GM19351 (cell line): ENCODE measurements at regions not wholly inside any gene's neighbourhood (a gene's known extent, or its start where the extent isn't known, plus 50 kb on each side); places are given as distances from the start of the nearest gene placed in this dataset.
"Not testable (repeated sequence)": the region's sequence is repeated elsewhere in the genome, so short reads cannot be mapped to it uniquely, and the experiment has no call there.

Experiments used
- ATAC-seq: cut with Tn5 transposase; IDR thresholded peaks from one replicate; pipeline ENCODE4 v1.9.1; 2021; ENCODE audit warnings: mild to moderate bottlenecking, moderate library complexity; ENCODE audit not compliant: unreplicated experiment

DNA sequence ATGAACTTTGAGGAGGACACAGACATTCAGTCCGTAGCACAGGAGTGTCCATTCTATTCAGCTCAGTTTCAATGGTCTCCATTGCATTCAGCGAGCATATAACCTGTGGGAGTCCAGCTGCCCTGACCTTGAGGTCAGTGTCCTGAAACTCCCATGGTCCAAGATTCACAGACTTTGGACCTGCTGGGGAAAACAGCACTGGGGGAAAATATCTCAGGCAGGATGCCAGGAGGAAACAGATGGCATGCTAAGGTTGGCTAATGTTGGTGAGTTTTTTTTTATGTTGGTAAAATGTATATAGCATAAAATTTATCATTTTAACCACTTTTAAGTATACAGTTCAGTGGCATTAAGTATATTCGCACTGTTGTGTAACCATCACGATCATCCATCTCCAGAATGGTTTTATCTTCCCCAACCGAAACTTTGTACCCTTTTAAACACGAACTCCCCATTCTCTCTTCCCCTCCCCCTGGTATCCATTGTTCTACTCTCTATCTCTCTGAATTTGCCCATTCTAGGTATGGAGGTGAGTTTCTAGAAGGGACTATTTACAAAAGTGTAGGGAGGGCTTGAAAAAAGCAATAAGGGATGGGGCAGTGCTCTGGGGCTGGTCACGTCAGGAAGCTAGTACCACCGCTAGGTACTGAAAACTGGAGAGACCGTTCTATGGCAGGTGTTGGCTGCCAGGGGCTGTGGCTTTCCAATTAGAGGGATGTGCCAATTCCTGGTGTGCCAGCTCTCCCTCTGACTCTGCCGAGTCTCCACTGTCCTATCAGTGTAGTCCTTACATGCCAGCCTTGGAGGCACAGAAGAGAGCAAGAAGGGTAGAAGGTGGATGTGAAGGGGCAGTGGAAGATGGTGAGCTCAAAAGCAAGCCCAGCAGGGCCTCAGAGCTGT, 85.3 kb downstream of the FOXD2 start:
- no peak for ATAC-seq

DNA sequence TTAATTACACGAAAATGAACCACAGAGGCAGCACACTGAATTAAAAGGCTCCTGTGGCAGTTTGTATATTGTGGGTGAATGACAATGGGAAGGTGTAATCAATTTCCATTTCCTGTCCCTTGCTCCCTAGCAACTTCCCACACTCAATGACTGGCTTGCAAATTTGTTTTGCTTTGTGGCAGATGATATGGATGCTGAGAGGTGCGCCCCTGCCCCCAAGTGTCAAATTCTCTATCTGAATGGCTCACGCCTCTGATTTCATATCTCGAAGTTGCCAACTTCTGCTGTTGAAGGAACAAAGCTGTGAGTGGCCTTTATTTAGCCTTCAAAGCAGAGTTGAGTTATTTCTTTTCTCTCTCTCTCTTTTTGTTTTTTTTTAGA, 86.0 kb downstream of the FOXD2 start:
- no peak for ATAC-seq

DNA sequence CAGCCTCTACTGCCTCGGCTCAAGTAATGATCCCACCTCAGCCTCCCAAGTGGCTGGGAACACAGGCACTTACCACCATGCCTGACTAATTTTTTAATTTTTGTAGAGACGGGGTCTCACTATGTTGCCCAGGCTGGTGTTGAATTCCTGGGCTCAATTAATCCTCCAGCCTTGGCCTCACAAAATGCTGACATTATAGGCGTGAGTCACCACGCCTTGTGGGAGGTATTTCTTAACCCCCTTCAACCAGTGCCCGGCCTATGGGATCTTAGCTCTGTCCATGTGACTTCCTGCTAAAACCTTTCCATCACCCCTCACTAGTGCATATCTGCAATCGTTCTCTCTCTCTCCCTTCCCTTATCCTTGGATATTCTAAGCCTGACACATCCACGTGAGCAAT, 86.4 kb downstream of the FOXD2 start:
- no peak for ATAC-seq

DNA sequence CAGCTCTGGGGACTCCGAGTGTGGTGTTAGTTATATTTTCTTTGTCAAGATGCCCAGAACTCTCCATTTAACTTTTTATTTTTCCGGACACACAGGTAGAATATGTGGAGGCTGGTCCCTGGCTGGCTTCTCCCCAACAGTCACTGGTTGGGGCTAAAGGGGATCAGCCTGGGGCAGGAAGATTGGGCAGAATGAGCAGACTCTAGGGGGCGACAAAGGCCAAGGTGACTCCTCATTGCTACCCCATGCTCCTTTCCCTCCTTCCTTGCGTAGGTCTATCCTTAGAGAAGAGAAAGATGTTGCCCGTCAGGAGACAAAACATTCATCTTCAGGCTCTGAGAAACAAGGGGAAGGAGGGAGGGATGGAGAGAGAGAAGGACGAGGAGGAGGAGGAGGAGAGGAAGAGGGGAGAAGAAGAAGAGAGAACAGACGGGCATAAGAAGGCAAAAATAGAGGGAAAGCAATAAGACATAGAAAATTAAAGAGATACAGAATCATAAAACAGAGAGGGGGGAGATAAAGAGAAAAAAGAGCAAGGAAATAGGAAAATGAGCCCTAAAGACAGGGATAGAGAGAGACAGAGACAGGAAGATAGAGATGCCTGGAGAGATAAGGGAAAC, 89.9 kb downstream of the FOXD2 start:
- ATAC-seq, result no peak

DNA sequence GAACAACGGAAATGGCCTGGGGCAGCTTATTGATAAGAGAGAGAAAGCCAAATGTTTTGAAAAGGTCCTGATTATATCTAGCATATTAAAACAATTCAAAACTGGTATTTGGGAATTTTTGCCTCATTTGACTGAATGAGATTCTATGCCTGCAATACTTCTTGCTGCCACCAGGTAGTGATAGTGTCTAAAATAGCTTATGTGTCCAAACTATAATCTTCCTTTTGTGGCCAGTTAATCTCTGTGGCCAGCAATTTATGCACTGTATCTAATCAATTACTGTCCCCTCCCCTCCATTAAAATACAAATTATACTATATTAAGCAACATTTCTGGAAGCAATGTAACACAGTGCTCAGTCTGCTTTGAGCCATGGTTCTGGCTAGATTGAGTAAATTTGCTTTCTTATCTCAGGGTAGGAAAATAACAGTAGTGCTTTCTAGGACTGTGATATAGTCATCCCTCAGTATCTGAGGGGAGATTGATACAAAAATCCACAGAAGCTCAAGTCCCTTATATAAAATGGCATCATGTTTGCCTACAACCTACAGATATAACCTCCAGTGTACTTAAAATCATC, 91.8 kb downstream of the FOXD2 start:
- ATAC-seq, result no peak

DNA sequence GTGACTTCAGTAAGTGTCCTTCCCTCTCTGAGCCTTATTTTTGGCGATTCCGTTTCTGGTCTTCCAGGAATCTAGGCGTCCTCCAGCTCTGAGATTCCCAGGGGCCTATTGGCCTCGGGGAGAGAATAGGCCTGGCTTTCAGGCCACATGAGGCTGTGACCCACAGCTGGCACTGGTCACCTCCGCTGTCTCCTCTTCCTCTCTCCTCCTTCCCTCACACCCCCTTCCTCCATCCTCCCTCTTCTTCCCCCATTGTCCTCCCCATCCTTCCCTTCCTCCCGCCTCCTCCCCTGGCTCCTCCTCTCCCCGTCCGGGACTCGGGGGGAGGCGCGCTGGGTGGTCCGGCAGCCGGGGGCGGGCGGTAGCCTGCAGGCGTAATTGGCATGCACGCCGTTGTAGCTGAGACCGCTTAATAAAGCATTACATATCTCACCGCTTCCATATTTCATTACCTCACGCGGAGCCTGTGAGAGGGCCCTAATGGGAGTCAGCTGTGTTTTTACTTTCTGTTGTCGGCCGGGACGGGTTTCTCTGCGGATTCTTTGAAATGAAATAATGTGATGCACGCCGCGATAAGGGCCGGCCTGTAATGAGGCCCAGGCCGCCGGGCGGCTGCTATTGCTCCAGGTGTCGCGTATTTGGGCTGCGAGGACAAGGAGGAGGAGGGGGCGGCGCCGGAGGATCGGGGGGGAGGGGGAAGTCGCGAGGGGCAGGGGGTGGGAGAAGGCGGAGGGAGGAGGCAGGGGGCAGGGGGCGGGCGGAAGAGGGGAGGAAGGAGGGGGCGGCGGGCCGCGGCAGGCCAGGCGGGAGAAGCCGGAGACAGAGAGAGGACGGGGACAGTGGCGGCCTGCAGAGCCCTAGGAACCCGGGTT, 95.3 kb downstream of the FOXD2 start:
- no peak for ATAC-seq

DNA sequence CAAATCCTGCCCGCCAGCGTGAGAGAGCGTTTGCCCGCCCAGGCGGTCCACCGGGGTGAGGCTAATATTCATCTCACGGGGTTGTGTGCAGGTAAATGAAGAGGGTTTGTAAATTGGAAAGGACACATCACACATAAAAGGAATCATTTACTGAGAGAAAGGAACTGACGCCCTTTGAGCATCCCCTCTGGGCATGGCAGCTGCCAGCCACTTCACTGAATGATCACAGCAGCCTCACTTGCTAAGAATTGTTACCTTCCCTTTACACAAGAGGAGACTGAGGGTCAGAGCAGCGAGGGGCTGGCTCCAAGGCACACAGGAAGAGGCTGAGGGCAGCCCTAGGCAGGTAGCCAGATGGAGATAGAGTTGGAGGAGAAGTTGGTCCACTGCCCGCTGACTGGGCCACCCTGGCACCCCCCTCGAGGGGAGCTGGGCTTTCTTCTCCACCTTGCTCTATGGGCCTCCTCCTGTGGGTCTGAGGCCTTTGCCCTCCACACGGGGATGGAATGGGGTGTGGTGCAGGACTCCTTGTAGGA, 96.0 kb downstream of the FOXD2 start:
- ATAC-seq, result no peak

DNA sequence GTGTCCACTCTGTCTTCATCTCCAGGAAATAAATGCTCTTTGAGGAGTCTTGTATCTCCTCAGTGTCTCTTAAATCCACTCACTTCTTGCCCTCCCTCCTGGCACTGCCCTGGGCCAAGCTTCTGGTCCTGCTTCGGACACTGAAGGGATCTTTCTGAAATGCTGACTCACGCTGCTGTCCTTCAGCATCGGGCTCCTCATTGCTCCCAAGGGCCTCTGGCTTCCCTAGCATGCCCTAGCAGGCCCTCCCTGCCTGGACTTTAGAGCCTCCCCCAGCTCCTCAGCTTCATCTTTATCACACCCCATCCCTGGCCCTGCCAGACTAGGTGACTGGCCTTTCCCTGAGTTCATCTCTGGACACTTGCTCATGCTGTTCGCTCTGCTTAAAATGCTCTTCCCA, 96.6 kb downstream of the FOXD2 start:
- no peak for ATAC-seq

DNA sequence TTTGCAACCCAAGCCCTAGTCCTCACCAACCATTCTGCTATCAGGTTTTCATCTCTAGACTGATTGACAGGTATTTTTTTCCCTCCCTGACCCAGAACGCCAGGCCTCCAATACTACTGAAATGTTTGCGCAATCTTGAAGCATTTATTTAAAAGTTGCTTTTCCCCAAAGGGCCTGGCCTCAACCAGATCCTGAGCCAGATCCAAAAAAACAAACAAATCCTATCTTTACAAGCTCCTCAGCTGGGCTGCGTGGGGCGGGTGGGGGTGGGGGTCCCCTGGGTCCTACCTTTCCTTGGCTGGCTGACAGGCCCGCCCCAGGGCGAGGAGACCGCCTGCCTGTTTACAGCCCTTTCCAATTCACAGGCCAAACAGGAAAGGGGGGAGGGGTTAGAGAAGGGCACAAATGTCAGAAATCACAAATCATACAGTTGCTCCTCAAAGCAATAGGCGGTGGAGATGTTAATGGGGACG, 98.8 kb downstream of the FOXD2 start:
- no peak for ATAC-seq

DNA sequence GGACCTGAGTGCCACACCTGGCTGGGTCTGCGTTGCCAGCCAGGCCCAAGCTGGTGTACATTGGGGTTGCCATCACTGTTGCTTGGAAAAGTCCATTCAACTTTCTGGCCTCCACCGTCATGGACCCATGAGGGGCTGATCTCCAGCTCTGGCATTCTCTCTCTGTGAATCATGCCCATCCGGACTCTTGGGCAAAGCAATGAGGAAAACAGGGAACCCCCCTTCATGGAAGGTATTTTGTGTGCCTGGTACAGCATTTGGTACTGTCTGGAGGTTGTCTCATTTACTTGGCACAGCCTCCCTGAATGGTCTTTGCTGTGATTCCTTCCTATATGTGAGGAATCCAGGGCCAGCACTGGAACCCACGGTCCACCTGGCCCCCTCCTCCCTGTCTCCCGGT, 99.4 kb downstream of the FOXD2 start:
- no peak for ATAC-seq

DNA sequence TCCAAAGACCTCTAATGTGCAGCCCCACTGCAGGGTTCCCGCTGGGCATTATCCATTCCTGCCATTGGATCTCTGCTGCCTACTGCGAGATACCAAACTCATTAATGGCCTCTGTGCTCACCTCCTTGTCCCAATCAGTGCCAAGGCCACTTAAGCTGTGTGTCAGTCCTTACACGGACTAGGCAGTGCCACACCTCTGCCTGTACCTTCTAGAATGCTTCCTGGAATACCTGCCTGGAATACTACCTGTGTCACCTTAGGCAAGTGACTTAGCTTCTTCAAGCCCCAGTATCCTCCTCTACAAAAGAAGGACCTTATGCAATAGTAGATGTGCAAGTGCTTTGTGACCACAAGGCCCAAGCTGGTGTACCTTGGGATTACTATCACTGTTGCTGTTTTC, 100.1 kb downstream of the FOXD2 start:
- ATAC-seq, result no peak

DNA sequence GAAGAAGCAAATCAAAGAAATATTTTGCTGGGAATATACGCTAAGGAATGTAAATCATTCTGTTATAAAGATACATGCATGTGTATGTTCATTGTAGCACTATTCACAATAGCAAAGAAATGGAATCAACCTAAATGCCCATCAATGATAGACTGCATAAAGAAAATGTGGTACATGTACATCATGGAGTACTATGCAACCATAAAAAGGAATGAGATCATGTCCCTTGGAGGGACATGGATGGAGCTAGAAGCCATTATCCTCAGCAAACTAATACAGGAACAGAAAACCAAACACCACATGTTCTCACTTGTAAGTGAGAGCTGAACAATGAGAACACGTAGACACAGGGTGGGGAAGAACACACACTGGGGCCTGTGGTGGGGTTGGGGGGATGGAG, 100.7 kb downstream of the FOXD2 start:
- ATAC-seq, result not testable (repeated sequence)

DNA sequence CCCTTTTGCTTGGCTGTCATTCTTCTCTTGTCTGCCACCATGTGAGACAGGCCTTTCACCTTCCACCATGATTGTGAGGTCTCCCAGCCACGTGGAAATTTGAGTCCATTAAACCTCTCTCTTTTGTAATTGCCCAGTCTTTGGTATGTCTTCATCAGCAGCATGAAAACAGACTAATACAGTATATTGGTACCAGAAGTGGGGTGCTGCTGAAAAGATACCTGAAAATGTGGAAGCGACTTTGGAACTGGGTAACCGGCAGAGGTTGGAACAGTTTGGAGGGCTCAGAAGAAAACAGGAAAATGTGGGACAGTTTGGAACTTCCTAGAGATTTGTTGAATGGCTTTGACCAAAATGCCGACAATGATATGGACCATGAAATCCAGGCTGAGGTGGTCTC, 103.9 kb downstream of the FOXD2 start:
- not testable (repeated sequence) for ATAC-seq

DNA sequence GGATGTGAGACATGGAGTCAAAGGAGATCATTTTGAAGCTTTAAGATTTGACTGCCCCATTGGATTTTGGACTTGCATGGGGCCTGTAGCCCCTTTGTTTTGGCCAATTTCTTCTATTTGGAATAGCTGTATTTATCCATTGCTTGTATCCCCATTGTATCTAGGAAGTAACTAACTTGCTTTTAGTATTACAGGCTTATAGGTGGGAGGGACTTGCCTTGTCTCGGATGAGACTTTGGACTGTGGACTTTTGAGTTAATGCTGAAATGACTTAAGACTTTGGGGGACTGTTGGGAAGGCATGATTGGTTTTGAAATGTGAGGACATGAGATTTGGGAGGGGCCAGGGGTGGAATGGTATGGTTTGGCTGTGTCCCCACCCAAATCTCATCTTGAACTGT, 105.2 kb downstream of the FOXD2 start:
- not testable (repeated sequence) for ATAC-seq

DNA sequence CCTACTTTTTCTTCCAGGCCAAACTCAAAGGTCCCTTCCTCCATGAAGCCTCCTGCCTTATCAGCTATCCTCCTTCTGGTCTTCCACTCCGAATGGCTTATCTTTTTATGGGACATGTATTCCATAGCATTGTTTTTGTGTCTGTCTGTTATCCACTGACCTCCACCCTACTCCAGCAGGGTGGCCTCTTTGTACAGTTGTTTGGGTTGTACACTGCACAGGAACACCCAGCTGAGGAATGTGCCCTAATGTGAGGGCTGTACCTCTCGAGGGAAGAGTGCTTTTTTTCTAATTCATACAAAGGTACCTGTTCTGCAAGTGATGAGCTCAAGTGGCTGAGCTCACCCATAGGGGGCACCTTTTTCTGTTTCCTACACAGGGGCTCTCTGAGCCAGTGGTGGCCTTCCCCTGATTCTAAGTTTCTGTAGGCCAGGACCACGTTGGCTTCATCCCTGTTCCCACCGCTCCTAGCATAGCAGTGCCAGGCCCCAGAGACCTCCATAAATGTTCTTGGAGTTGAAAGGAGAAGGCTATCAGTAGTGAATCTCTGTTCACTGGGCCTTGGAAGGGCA, 108.2 kb downstream of the FOXD2 start:
- no peak for ATAC-seq

DNA sequence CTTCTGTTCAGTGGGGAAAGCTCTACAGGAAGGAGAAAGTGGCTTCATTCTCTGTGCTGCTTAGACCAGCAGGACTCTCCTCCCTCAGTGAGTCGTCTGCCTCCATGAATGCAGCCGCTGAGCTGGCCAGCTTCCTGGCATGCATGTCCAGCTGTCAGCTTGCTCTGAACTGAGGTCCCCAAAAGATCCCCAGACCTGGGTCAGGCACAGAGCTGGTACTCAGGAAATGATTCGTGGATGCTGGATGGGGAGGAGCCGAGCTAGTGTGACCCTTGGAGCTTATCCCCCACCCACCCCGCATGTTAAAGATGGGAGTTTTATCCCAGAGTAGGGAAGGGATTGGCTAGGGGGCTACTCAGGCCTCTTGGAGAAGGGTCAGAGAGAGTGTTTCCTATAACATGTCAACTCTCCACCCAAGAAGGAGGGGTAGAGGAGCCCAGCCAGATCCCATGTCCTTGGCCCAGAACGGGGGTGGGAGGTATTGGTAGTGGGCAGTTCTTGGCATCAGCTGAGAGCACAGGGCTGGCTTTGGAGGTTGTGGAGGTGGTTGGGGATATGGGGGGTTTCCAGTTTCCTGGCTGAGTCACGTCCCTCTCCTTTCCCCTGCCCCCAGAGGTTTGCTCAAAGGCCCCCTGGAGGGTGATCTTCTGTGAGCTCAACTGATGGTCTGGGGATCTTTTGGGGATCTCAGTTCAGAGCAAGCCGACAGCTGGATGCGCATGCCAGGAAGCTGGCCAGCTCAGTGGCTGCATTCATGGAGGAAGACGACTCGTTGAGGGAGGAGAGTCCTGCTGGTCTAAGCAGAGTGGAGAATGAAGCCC, 110.1 kb downstream of the FOXD2 start:
- ATAC-seq, result no peak

DNA sequence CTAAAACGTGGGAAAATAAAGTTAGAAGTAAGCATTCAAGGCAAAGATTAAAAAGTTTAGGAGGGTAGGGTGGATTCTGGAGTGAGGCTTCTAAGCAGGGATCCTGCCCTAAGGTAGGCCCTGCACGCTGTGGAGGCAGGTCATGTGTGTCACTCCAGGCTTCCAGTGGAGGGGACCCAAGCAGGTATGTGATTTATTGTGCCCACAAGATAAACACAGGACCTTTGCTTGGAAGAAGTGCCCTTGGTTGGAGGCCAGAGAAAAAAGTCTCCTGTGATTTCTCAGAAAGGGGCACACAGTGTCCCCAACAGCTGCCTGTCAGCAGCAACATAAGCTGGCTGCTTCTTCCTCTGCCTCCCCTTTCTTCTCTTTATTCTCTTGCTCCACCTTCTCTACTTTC, 110.8 kb downstream of the FOXD2 start:
- ATAC-seq, result no peak

DNA sequence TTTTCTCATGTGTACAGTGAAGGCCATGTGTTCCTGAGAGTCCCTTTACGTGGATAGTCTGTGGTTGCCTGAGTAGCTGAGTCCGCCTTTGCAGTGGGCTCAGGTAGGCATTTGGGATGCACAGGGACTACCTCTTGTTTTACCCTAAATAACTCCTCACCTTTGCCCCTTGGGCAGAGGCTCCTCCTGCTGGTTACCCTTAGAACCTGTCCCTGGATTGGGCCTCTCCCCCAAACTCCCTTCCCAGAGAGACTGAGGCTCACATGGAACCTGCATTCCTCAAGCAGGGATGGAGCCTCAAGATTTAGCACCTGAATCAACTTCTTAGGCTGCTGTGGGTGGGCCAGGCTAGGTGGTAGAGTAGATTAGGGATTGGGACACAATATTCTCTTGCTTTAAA, 111.7 kb downstream of the FOXD2 start:
- no peak for ATAC-seq

DNA sequence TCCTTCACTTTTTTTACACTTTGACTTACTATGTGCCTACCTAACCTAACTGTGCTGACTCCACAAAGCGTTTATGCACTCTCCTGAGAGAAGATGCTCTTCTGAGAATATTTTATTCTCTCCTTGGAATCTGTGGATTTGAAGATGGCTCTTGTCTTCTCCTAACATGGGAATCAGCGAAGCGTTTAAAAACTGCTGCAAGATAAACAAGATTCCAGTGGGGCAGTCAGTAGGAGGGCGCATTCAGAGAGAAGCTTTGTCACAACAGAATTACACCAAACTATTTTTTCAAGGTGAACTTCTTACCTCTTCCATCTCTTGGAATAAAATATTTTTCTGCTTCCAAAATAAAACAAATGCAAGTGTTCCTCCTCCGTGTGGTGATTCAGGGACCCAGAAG, 113.1 kb downstream of the FOXD2 start:
- ATAC-seq, result no peak
